Breast epithelium (tissue), 4 donors: ENCODE measurements at regions not wholly inside any gene's neighbourhood (a gene's known extent, or its start where the extent isn't known, plus 50 kb on each side); places are given as distances from the start of the nearest gene placed in this dataset.

ENCODE experiments used
- DNase-seq, 2 donors: peaks; one replicate each; pipeline ENCODE4 v3.0.0-alpha.2; 2019; ENCODE audit warnings: low spot score in 2 of 2
- H3K27ac ChIP-seq, 2 donors: fragments of 200-600 bp; sonication (generic) in 1 of 2; one replicate each; pipeline ENCODE4 v1.5.1; 2016 to 2019; ENCODE audit warnings: mild to moderate bottlenecking in 1 of 2
- H3K27me3 ChIP-seq, 2 donors: fragments of 200-600 bp; sonication (generic) in 1 of 2; one replicate each; pipeline versions ENCODE4 v1.5.1 to v1.6.0; 2017 to 2019; ENCODE audit warnings: control low read depth in 1 of 2, mild to moderate bottlenecking in 1 of 2
- H3K36me3 ChIP-seq: fragments of 200-600 bp; one replicate; pipeline ENCODE4 v1.5.1; 2019
- H3K4me1 ChIP-seq, 2 donors: fragments of 200-600 bp; sonication (generic); one replicate each; pipeline ENCODE4 v1.5.1; 2016 to 2019; ENCODE audit warnings: control low read depth in 1 of 2
- H3K4me3 ChIP-seq, 3 donors: fragments of 200-600 bp; sonication (generic); 1 replicate in 2 of 3; 2 replicates in 1 of 3; pipeline ENCODE4 v1.5.1; 2016 to 2019; ENCODE audit warnings: mild to moderate bottlenecking in 3 of 3, moderate library complexity in 2 of 3
- H3K9me3 ChIP-seq, 2 donors: fragments of 200-600 bp; sonication (generic) in 1 of 2; one replicate each; pipeline ENCODE4 v1.5.1; 2016 to 2019; ENCODE audit warnings: control low read depth in 1 of 2
- CTCF ChIP-seq, 3 donors: fragments of 450-650 bp; IDR thresholded peaks; one replicate each; pipeline ENCODE4 v1.5.1; 2016 to 2017; ENCODE audit warnings: antibody characterized with exemption in 3 of 3, mild to moderate bottlenecking in 3 of 3, moderate library complexity in 3 of 3
- POLR2A ChIP-seq: fragments of 450-650 bp; IDR thresholded peaks from one replicate; pipeline ENCODE4 v1.6.1; 2016; ENCODE audit warnings: antibody characterized with exemption, mild to moderate bottlenecking, moderate library complexity
- POLR2AphosphoS5 ChIP-seq, 3 donors: sonication (generic); formaldehyde crosslinking; IDR thresholded peaks; one replicate each; pipeline ENCODE4 v1.6.1; 2017; ENCODE audit warnings: antibody characterized with exemption in 3 of 3
- intact Hi-C: fragments of 100-400 bp; cut with DNase I; formaldehyde crosslinking; loops from one replicate; pipeline ENCODE4 v1.15.1; 2023; ENCODE audit warnings: low total_unique reads

GRCh38 chr5:168123631-168124528 is 167.6 kb upstream of the WWC1 start:
- intact Hi-C loops, result no loop called here
- Histone ChIP-seq H3K27me3 (no peaks in the 10 kb centered on the region), H3K4me3 (no peak overlapping the region), H3K4me1 (no peaks in the 10 kb centered on the region), H3K27ac (no peak overlapping the region), H3K36me3 (no peaks in the 10 kb centered on the region), H3K9me3 (no peaks in the 10 kb centered on the region)
- no peak for DNase-seq
- TF ChIP-seq POLR2AphosphoS5 (IDR thresholded peaks at IDR 0.05), result no peak
- TF ChIP-seq POLR2A, result no peak
- no peak for TF ChIP-seq CTCF (IDR thresholded peaks at IDR 0.05)

GRCh38 chr5:168125445-168126199 is 165.8 kb upstream of the WWC1 start:
- Histone ChIP-seq H3K4me1 (no peaks in the 10 kb centered on the region), H3K4me3 (no peak overlapping the region), H3K9me3 (no peaks in the 10 kb centered on the region), H3K36me3 (no peaks in the 10 kb centered on the region), H3K27ac (no peak overlapping the region), H3K27me3 (no peaks in the 10 kb centered on the region)
- intact Hi-C loops, result no loop called here
- no peak for TF ChIP-seq POLR2AphosphoS5 (IDR thresholded peaks at IDR 0.05)
- no peak for TF ChIP-seq POLR2A
- no peak for TF ChIP-seq CTCF (IDR thresholded peaks at IDR 0.05)
- DNase-seq, result no peak

- intact Hi-C loops, result no loop called here
- Histone ChIP-seq H3K27me3 (no peaks in the 10 kb centered on the region), H3K27ac (no peak overlapping the region), H3K4me1 (no peaks in the 10 kb centered on the region), H3K4me3 (no peak overlapping the region), H3K36me3 (no peaks in the 10 kb centered on the region), H3K9me3 (no peaks in the 10 kb centered on the region)
- no peak for DNase-seq
- TF ChIP-seq CTCF (IDR thresholded peaks at IDR 0.05) (no peak), POLR2A (no peak), POLR2AphosphoS5 (IDR thresholded peaks at IDR 0.05) (no peak)
These were observed 164.8 kb upstream of the WWC1 start for GRCh38 chr5:168126606-168127005.

GRCh38 chr5:168128111-168128510 is 163.3 kb upstream of the WWC1 start:
- intact Hi-C loops, result no loop called here
- no peak overlapping the region for H3K27ac ChIP-seq
- no peak for DNase-seq
- H3K27me3 ChIP-seq, result no peaks in the 10 kb centered on the region
- H3K9me3 ChIP-seq, result no peaks in the 10 kb centered on the region
- H3K4me1 ChIP-seq, result no peaks in the 10 kb centered on the region
- TF ChIP-seq POLR2AphosphoS5 (IDR thresholded peaks at IDR 0.05) (no peak), CTCF (IDR thresholded peaks at IDR 0.05) (no peak), POLR2A (no peak)
- no peaks in the 10 kb centered on the region for H3K36me3 ChIP-seq
- H3K4me3 ChIP-seq, result no peak overlapping the region

- no peak for DNase-seq
- Histone ChIP-seq H3K27ac (no peak overlapping the region), H3K9me3 (no peaks in the 10 kb centered on the region), H3K27me3 (no peaks in the 10 kb centered on the region), H3K4me1 (no peaks in the 10 kb centered on the region), H3K4me3 (no peak overlapping the region), H3K36me3 (no peaks in the 10 kb centered on the region)
- no peak for TF ChIP-seq POLR2AphosphoS5 (IDR thresholded peaks at IDR 0.05)
- no peak for TF ChIP-seq CTCF (IDR thresholded peaks at IDR 0.05)
- TF ChIP-seq POLR2A, result no peak
- intact Hi-C loops, result no loop called here
These were observed 162.9 kb upstream of the WWC1 start for GRCh38 chr5:168128557-168128956.
